ENCODE measurements at regions not wholly inside any gene's neighbourhood (a gene's known extent, or its start where the extent isn't known, plus 50 kb on each side); places are given as distances from the start of the nearest gene placed in this dataset.

DNA sequence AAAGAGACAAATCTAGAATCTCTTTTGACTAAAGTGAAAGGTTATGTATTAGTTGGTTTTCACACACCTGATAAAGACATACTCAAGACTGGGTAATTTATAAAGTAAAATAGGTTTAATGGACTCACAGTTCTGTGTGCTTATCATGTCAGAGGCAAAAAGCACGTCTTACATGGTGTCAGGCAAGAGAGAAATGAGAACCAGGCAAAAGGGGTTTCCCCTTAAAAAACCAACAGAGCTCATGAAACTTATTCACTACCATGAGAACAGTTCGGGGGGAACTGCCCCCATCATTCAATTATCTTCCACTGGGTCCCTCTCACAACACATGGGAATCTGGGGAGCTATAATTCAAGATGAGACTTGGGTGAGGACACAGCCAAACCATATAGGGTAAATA lies 486.8 kb downstream of the DACH1 start:
- no peaks in the 10 kb centered on the region for H4K20me1 ChIP-seq (replicated peaks; ENCODE audit: control insufficient read depth, extremely low read depth, insufficient read depth, low read length)
- no peak overlapping the region for H3K4me2 ChIP-seq (ENCODE audit: insufficient read depth, low read length)
- H3K79me2 ChIP-seq (ENCODE audit: control insufficient read depth, insufficient read depth, low read length), result no peaks in the 10 kb centered on the region
- DNase-seq (ENCODE audit: low read depth, low spot score) (no peak), FAIRE-seq (no peak)
- H3K9ac ChIP-seq (replicated peaks; ENCODE audit: extremely low read depth, insufficient read depth, low read length), result no peak overlapping the region
- H3K27ac ChIP-seq (ENCODE audit: insufficient read depth, low read depth, low read length), result no peak overlapping the region
- dilution Hi-C loops (cut with MboI; ENCODE audit: extremely low pct_ligation_motif_present, low sequenced_read_pairs), result no loop called here
- H3K4me3 ChIP-seq (replicated peaks in 1 of 3; ENCODE audit: insufficient read depth in 1 of 3, low read depth in 1 of 3, low read length in 3 of 3), result no peak overlapping the region
- intact Hi-C loops (cut with micrococcal nuclease), result no loop called here
- BruUV-seq (replicated peaks), result no TSS peak
- TF ChIP-seq, protein P1, sequence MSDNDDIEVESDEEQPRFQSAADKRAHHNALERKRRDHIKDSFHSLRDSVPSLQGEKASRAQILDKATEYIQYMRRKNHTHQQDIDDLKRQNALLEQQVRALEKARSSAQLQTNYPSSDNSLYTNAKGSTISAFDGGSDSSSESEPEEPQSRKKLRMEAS (IDR thresholded peaks at IDR 0.05; ENCODE audit: insufficient read depth, insufficient read length), result no peak
- TF ChIP-seq EZH2 (IDR thresholded peaks at IDR 0.05; ENCODE audit: borderline replicate concordance, low read depth, low read length, severe bottlenecking) (no peak), FOS (IDR thresholded peaks at IDR 0.05; ENCODE audit: borderline replicate concordance, insufficient read depth, low read length) (no peak), POLR2AphosphoS5 (IDR thresholded peaks at IDR 0.05; ENCODE audit: insufficient read depth, low read depth, low read length) (no peak), POLR2A (IDR thresholded peaks at IDR 0.05; ENCODE audit: low read depth, low read length) (no peak), GATA2 (IDR thresholded peaks at IDR 0.05; ENCODE audit: insufficient read depth, insufficient read length, low read depth, low read length) (no peak)
- TF ChIP-seq, protein P2, sequence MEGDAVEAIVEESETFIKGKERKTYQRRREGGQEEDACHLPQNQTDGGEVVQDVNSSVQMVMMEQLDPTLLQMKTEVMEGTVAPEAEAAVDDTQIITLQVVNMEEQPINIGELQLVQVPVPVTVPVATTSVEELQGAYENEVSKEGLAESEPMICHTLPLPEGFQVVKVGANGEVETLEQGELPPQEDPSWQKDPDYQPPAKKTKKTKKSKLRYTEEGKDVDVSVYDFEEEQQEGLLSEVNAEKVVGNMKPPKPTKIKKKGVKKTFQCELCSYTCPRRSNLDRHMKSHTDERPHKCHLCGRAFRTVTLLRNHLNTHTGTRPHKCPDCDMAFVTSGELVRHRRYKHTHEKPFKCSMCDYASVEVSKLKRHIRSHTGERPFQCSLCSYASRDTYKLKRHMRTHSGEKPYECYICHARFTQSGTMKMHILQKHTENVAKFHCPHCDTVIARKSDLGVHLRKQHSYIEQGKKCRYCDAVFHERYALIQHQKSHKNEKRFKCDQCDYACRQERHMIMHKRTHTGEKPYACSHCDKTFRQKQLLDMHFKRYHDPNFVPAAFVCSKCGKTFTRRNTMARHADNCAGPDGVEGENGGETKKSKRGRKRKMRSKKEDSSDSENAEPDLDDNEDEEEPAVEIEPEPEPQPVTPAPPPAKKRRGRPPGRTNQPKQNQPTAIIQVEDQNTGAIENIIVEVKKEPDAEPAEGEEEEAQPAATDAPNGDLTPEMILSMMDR (IDR thresholded peaks at IDR 0.05; ENCODE audit: extremely low read depth in 1 of 2, insufficient read depth in 1 of 2, low read depth in 1 of 2, low read length in 2 of 2), result no peak
- no peaks in the 10 kb centered on the region for H3K36me3 ChIP-seq (ENCODE audit: control insufficient read depth in 2 of 2, extremely low read depth in 1 of 2, insufficient read depth in 2 of 2, low read length in 2 of 2)
- no peaks in the 10 kb centered on the region for H3K9me1 ChIP-seq (replicated peaks; ENCODE audit: control insufficient read depth, extremely low read depth, insufficient read depth, low read length)
- ChIA-PET POLR2A (no interaction called here), CTCF (no interaction called here)
- H3K27me3 ChIP-seq (ENCODE audit: control insufficient read depth in 2 of 2, insufficient read depth in 2 of 2, low read length in 2 of 2), result no peaks in the 10 kb centered on the region
- H2AFZ ChIP-seq (ENCODE audit: low read depth, low read length), result no peak overlapping the region
- H3K9me3 ChIP-seq (replicated peaks; ENCODE audit: control insufficient read depth, insufficient read depth, low read length), result no peaks in the 10 kb centered on the region
- H3K4me1 ChIP-seq (ENCODE audit: control insufficient read depth, extremely low read depth, insufficient read depth, low read length), result no peaks in the 10 kb centered on the region
